LNCAP (cell line): ENCODE measurements at regions not wholly inside any gene's neighbourhood (a gene's known extent, or its start where the extent isn't known, plus 50 kb on each side); places are given as distances from the start of the nearest gene placed in this dataset.

ENCODE experiments used
- CTCF ChIP-seq: fragments of 450-650 bp; IDR thresholded peaks from 2 replicates; pipeline ENCODE4 v1.5.1; 2017; ENCODE audit warnings: mild to moderate bottlenecking

- TF ChIP-seq CTCF: no peak
Observed at GRCh38 chr9:65409471-65409980, 124.5 kb upstream of the FOXD4L5 start.

GRCh38 chr9:65405253-65405652 lies 120.2 kb upstream of the FOXD4L5 start:
- TF ChIP-seq CTCF: no peak

GRCh38 chr9:65404232-65405006 lies 119.4 kb upstream of the FOXD4L5 start:
- no peak for TF ChIP-seq CTCF

GRCh38 chr9:65403721-65404120 lies 118.7 kb upstream of the FOXD4L5 start:
- TF ChIP-seq CTCF: no peak

- no peak for TF ChIP-seq CTCF
Observed at GRCh38 chr9:65400886-65401285, 115.9 kb upstream of the FOXD4L5 start.

GRCh38 chr9:65382701-65383318 lies 97.8 kb upstream of the FOXD4L5 start:
- TF ChIP-seq CTCF: peak; percentile 39; the same call in 1 of the 2 replicates
